Daoy (cell line): ENCODE measurements at regions not wholly inside any gene's neighbourhood (a gene's known extent, or its start where the extent isn't known, plus 50 kb on each side); places are given as distances from the start of the nearest gene placed in this dataset.
A peak's percentile ranks its signal among the peaks of the same experiment; 100 is the strongest.
"Not testable (repeated sequence)": the region's sequence is repeated elsewhere in the genome, so short reads cannot be mapped to it uniquely, and the experiment has no call there.

Source experiments
- DNase-seq: peaks from one replicate; pipeline ENCODE4 v3.0.0-alpha.2; 2015; ENCODE audit warnings: low read depth

- not testable (repeated sequence) for DNase-seq
These were observed 123.9 kb downstream of the MREG start for GRCh38 chr2:215889240-215889969.

- no peak for DNase-seq
These were observed 124.7 kb downstream of the MREG start for GRCh38 chr2:215888680-215889079.

DNA sequence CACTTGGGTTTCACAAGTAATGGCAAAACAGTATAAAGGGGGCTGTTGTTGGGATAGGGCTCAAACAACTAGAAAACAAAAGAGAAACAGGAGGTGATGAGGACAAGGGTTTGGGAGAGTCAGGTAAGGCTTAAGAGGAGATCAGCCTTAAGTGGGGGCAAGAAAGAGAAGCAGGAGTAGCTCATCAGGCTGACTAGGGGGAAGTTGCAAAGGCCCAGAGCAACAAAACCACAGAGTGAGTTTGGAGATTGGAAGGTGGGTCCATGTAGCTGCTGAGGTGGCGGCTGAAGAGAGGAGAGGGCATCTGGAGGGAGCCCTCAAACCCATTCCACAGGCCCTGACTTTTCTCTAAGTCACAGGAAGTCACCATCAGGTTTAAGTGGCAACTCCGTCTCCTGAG is 126.0 kb downstream of the MREG start:
- DNase-seq = no peak

- no peak for DNase-seq
These were observed 127.3 kb downstream of the MREG start for GRCh38 chr2:215886022-215886421.

GRCh38 chr2:215885536-215885935 is 127.8 kb downstream of the MREG start:
- DNase-seq = no peak

DNA sequence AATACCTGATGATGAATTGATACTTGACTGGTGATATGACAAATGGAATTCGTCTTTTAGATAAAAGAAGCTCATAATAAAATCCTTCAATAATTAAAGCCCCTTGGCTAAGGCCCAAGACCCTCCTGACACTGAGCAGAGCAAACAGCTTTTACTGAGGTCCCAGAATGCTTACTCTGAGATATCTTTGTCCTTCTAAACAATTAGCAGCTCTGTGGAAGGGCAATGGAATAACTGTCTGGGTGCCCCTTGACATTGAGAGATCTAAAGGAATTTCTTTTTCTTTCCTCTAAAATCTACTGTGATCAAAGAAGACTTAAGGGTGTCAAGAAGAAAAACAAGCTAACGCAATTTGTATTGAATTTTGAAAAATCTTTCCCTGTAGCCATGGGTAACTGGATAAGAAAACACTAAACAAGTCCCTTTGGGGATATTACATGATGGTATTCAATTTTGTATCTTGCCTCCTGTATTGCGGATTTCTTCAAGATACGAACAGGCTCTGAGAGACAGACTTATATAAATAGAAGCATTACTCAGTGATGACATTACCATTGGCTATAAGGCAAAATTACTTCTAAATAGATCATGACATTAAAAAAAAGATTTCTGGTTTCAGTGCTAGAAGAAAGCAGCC is 128.8 kb downstream of the MREG start:
- no peak for DNase-seq

GRCh38 chr2:215883799-215884198 is 129.6 kb downstream of the MREG start:
- no peak for DNase-seq

DNA sequence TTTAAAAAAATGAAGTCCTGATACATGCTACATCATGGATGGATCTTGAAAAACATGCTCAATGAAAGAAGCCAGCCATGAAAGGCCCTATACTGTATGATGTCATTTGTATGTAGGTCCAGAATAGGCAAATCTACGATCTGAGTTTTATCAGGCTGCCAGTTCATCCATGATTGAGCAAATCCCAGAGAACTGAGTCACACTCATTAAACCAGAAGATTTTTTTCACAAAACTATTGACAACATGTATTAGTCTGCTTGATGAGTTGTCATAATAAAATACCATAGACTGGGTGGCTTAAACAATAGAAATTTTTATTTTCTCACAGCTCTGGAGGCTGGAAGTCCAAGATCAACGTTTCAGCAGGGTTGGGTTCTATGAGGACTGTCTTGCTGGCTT is 130.7 kb downstream of the MREG start:
- no peak for DNase-seq

- peak; percentile 15 for DNase-seq
These were observed 131.8 kb downstream of the MREG start for GRCh38 chr2:215881582-215881981.

DNA sequence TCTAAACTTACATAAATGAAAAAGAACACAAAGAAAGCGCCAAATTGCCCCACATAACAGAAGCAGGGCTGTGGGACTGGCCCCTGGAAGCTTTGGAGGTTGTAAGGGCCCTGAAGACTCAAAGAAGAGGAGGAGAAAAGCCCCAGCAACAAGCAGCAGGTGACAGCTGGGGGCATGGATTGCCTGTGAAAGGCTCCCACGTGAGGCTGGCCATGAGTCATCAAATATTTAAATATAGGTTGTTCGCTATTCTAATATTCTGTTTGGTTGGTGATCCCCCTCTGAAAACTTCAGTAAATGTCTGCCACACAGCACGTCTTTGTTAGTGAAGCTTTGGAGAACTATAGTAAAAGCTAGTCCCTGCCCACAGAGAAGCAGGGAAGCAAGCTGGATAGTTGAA is 132.4 kb downstream of the MREG start:
- peak; percentile 36 for DNase-seq

DNA sequence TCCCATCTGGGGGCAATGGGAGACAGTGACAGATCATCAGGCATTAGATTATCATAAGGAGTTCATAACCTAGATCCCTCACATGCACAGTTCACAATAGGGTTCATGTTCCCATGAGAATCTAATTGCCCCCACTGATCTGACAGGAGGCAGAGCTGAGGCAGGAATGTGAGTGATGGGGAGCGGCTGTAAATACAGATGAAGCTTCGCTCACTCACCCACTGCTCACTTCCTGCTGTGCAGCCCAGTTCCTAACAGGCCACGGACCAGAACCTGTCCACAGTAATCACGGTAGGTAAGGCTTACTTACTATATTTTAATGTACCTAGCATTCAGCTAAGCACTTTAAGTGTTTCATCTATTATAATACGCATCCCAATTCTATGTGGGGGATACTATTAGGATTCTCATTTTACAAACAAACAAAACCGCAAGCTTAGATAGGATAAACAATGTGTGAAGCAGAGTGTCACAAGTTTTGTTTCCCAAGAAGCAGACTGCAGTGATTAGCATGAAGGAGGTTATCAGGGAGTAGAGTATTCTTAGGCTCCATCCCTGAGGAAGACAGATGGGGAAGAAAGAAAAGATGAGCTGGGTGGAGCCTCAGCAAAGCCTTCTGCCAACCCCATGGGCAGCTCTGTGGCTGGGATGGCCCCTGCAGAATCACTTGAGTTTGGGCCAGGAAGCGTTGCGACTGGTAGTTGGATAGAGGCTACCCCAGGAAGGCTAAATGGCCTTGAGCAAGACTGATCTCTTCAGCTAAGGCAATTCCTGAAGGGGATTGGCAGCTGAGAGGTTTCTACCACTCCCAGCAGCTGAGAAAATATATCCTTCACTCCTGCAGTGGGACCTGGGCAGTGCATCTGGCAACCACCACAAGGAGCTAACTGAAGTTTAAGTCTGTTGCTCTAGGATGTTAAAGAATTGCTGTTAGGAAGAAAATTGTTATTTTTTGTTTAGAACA is 133.1 kb downstream of the MREG start:
- DNase-seq = no peak

GRCh38 chr2:215879331-215879730 is 134.0 kb downstream of the MREG start:
- no peak for DNase-seq

DNA sequence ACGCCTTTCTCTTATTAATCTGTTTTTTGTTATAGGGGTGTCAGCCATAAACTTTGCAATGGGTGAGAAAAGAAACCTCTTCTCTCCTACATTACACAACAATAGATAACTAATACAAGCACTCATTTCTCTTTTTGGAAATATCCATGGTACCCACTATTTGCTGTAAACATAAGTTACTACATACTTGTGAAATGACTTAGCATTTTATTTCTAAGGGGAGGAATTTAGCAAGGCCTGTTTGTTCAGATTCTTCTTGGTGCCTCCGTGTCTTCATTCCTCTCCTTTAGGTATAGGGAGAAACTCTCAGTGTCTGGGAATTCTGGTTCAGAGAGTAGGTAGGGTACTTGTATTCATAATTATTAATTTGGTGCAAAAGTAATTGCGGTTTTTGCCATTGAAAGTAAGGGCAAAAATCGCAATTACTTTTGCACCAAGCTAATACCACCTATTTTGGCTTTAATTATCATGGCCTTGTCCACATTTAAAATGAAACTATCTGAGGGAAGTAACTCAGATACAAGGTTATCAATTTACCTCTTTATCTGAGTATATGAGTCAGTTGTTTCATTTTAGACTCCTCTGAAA is 134.8 kb downstream of the MREG start:
- DNase-seq = no peak

- no peak for DNase-seq
These were observed 136.5 kb downstream of the MREG start for GRCh38 chr2:215876937-215877238.

GRCh38 chr2:215876139-215876936 is 137.0 kb downstream of the MREG start:
- DNase-seq = no peak

GRCh38 chr2:215874418-215874817 is 138.9 kb downstream of the MREG start:
- DNase-seq = no peak

DNA sequence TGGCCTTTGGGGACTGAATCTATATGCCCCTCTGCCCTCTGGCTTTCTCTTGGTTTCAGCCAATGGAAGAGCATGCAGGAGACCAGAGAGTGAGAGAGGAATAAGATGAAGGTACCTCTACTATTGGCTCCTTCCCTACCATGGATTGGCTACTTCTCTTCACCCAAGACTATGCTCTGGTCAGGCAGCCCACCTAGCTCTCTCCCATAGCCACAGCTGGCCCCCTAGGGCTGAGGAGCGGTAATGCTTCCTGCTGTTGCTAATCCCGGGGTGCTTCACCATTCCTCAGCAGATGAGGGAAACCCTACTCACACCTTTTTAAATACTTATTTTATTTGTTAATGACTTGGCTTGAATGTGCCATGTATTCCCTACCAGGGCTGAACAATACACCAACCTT is 142.4 kb downstream of the MREG start:
- peak; percentile 36 for DNase-seq

GRCh38 chr2:215870088-215870490 is 143.3 kb downstream of the MREG start:
- no peak for DNase-seq

DNA sequence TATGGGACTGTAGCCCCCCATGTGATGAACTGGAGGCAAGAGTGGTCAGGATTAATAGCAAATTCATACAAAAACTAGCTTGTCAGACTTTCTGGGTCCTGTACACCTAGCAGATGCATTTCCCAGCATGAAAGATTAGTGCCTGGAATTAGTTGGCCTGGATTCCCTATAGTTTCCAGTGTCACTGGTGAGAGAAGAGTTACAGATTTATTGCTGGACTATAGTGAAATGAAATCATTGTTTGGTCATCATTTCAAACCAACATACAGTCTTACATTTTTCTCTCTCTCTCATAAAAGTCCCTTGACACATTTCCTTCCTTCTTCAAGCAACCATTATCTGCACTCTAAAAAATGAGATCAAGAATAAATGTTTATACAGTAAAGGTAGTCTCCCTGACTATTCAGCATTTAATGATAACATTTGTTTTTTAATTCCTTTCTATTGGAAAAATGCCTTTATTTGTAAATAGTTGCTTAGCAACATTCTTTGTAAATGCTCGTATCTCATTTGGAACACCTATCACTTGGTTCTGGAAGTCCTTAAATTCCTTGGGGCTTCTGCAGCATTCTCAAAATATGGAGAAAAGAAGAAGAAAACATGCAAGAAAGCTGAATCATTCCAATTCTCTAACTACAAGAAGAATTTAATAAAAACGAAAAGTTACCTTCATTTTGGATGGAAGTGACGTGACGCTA is 144.4 kb downstream of the MREG start:
- DNase-seq = no peak

- DNase-seq = no peak
These were observed 146.7 kb downstream of the MREG start for GRCh38 chr2:215866606-215867005.

GRCh38 chr2:215863687-215864086 is 149.7 kb downstream of the MREG start:
- DNase-seq = no peak
